Epithelial cell of proximal tubule (primary cell): ENCODE measurements at regions not wholly inside any gene's neighbourhood (a gene's known extent, or its start where the extent isn't known, plus 50 kb on each side); places are given as distances from the start of the nearest gene placed in this dataset.

Experiments used
- DNase-seq: peaks from one replicate; pipeline ENCODE4 v3.0.0-alpha.2; 2011; ENCODE audit warnings: low read depth
- H3K4me3 ChIP-seq: 2 replicates; pipeline ENCODE4 v1.5.1; 2011; ENCODE audit warnings: low read depth, mild to moderate bottlenecking, low read length
- CTCF ChIP-seq: conservative IDR thresholded peaks from 2 replicates; pipeline ENCODE4 v1.5.1; 2012; ENCODE audit warnings: low read depth, mild to moderate bottlenecking, low read length

GRCh38 chr13:80783926-80784565, 443.1 kb upstream of the SPRY2 start:
- peak; percentile 49 for DNase-seq
- no peak for TF ChIP-seq CTCF
- no peak overlapping the region for H3K4me3 ChIP-seq

GRCh38 chr13:80782441-80782840, 441.5 kb upstream of the SPRY2 start:
- DNase-seq = no peak
- H3K4me3 ChIP-seq = no peak overlapping the region
- TF ChIP-seq CTCF = no peak

- TF ChIP-seq CTCF = no peak
- no peak overlapping the region for H3K4me3 ChIP-seq
- no peak for DNase-seq
Measured at GRCh38 chr13:80778297-80778696, 437.4 kb upstream of the SPRY2 start.

GRCh38 chr13:80757694-80758093, 416.8 kb upstream of the SPRY2 start:
- no peak for TF ChIP-seq CTCF
- H3K4me3 ChIP-seq = no peak overlapping the region
- no peak for DNase-seq

- TF ChIP-seq CTCF = no peak
- DNase-seq = no peak
- H3K4me3 ChIP-seq = no peak overlapping the region
Measured at GRCh38 chr13:80755910-80756309, 415.0 kb upstream of the SPRY2 start.

- DNase-seq = no peak
- H3K4me3 ChIP-seq = no peak overlapping the region
- TF ChIP-seq CTCF = no peak
Measured at GRCh38 chr13:80754441-80754840, 413.5 kb upstream of the SPRY2 start.

GRCh38 chr13:80753866-80754265, 412.9 kb upstream of the SPRY2 start:
- no peak for DNase-seq
- TF ChIP-seq CTCF = no peak
- no peak overlapping the region for H3K4me3 ChIP-seq
